ENCODE measurements at regions not wholly inside any gene's neighbourhood (a gene's known extent, or its start where the extent isn't known, plus 50 kb on each side); places are given as distances from the start of the nearest gene placed in this dataset.
A peak's percentile ranks its signal among the peaks of the same experiment; 100 is the strongest.
"Not testable (repeated sequence)": the region's sequence is repeated elsewhere in the genome, so short reads cannot be mapped to it uniquely, and the experiment has no call there.

DNA sequence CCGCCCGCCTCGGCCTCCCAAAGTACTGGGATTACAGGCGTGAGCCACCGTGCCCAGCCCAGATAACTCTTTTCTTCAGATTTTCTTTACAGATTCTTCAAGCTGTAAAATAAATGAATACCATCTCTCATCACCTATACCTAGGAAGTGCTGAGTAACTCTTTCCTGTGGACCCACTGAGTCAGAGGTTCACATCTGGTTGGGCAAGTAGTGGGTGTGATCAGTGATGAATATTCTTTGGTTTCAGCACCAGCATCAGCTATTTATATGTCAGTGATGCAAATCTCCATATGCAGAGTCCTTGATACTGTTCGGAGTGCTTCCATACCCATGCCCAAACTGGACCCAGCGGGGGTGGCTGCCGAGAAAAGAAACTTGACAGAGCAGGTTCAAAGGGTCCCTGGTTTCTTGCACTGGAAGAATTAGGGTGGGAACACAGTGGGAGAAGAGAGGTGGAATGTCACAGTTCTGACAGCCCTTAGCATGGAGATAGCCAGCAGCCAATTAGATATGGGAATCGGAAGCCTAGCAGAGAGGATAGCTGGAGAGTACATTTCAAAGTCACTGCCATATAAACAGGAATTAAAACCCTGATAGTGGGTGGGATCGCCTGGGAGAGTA, 64.9 kb upstream of the DDR1 start:
- Mint-ChIP-seq H3K9me3 (no peaks in the 10 kb centered on the region), H3K4me3 (peak overlapping the region; percentile 32), H3K4me1 (ENCODE audit: low read depth) (peaks cover 90% of the 10 kb centered on the region), H3K27me3 (ENCODE audit: low read depth) (no peaks in the 10 kb centered on the region), H3K36me3 (ENCODE audit: low read depth) (peaks cover 5% of the 10 kb centered on the region), H3K27ac (peak overlapping the region; percentile 94)
- intact Hi-C loops (cut with micrococcal nuclease): loop anchor here (1.0 to 10.0 kb wide), 3 partner anchors 9 to 675 kb away; partner anchors contain the start of gene MICB
- peak; percentile 85 for DNase-seq
- CTCF ChIA-PET: interaction anchor here (0.8 to 5.1 kb wide), 12 partner anchors 8 to 94 kb away, joined by 3 to 28 read pairs (median 5); partner anchors contain the start of genes FLOT1, IER3 and VARS2

DNA sequence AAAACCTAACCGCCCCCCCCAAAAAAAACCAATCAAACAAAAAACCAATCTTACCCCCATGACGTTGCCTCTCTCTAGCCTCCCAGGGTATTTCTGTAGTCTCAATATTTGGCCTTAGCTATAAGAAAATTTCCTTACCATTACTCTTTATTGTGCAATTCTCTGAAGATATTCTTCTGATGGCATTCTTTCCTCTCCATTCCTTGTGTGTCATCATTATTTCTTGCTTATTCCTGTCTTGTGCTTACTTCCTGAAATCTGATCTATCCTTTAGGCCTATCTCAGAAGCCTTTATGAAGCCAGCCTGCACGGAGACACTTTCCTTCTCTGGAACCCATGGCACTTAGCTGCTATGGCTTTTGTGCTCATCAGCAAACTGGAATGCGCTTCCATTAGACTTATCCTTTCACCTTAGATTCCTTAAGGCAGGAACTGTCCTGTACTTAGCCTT, 65.9 kb upstream of the DDR1 start:
- H3K9me3 Mint-ChIP-seq: no peaks in the 10 kb centered on the region
- intact Hi-C loops (cut with micrococcal nuclease): loop anchor here (2.0 to 10.0 kb wide), 2 partner anchors 84 to 676 kb away; partner anchors contain the start of gene MICB
- CTCF ChIA-PET: interaction anchor here (0.7 to 5.1 kb wide), 4 partner anchors 10 to 95 kb away, joined by 3 to 28 read pairs (median 5); partner anchors contain the start of genes FLOT1 and VARS2
- no peak for DNase-seq
- no peaks in the 10 kb centered on the region for H3K27me3 Mint-ChIP-seq (ENCODE audit: low read depth)
- H3K27ac Mint-ChIP-seq: peak overlapping the region; percentile 94
- H3K36me3 Mint-ChIP-seq (ENCODE audit: low read depth): peaks cover 3% of the 10 kb centered on the region
- no peak overlapping the region for H3K4me3 Mint-ChIP-seq
- H3K4me1 Mint-ChIP-seq (ENCODE audit: low read depth): peaks cover 92% of the 10 kb centered on the region

DNA sequence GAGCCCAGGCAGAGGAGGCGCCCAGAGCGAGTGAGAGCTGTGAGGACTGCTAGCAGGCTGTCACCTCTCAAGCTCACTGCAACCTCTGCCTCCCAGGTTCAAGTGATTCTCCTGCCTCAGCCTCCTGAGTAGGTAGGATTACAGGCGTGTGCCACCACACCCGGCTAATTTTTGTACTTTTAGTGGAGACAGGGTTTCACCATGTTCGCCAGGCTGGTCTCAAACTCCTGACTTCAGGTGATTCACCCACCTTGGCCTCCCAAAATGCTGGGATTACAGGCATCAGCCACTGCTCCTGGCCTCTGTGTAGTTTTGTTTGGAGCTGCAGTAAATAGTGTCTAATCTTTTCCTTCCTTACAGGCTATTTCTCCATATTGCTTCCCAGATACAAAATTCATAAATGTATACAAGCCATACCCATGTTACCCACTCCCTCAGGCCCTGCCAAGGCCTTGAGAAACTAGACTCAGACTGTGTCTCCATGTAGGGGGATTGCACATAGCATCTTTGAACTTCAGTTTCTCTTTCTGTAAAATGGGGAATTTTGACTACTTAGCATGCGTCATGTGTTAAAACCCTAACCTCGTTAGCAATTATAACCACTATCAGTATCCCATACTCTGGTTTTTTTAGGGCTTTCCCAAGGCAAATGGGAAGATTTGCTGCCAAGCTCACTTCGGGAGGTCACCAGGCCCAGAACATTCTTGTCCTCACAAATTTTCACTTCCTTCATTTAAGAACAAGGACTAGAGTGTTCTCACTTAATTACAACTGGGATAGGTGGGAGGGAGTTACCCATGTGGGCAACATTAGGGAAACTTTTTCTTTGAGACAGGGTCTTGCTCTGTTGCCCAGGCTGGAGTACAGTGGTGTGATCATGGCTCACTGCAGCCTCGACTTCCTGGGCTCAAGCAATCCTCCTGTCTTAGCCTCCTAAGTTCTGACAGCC, 67.3 kb upstream of the DDR1 start:
- peaks cover 92% of the 10 kb centered on the region for H3K4me1 Mint-ChIP-seq (ENCODE audit: low read depth)
- H3K27me3 Mint-ChIP-seq (ENCODE audit: low read depth): no peaks in the 10 kb centered on the region
- intact Hi-C loops (cut with micrococcal nuclease): loop anchor here (1.0 to 10.0 kb wide), 2 partner anchors 73 to 678 kb away; partner anchors contain the start of genes IER3 and MICB
- DNase-seq: peak; percentile 60
- H3K27ac Mint-ChIP-seq: peak overlapping the region; percentile 94
- CTCF ChIA-PET: interaction anchor here (0.6 to 1.7 kb wide), 2 partner anchors 12 to 86 kb away, joined by 3 to 4 read pairs; no protein-coding TSS in a partner anchor
- H3K36me3 Mint-ChIP-seq (ENCODE audit: low read depth): peaks cover 3% of the 10 kb centered on the region
- H3K9me3 Mint-ChIP-seq: peaks cover 3% of the 10 kb centered on the region
- no peak overlapping the region for H3K4me3 Mint-ChIP-seq

DNA sequence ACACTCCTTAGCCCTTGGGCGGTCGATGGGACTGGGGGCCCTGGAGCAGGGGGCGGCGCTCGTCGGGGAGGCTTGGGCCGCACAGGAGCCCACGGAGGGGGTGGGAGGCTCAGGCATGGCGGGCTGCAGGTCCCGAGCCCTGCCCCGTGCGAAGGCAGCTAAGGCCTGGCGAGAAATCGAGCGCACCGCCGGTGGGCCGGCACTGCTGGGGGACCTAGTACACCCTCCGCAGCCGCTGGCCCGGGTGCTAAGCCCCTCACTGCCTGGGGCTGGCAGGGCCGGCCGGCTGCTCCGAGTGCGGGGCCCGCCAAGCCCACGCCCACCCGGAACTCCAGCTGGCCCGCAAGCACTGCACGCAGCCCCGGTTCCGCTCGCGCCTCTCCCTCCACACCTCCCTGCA, 68.0 kb upstream of the DDR1 start:
- H3K36me3 Mint-ChIP-seq (ENCODE audit: low read depth); H3K4me3 Mint-ChIP-seq; H3K27me3 Mint-ChIP-seq (ENCODE audit: low read depth); H3K9me3 Mint-ChIP-seq; DNase-seq: not testable (repeated sequence)
- H3K27ac Mint-ChIP-seq: peak overlapping the region; percentile 95
- CTCF ChIA-PET: interaction anchor here (1.0 to 1.7 kb wide), 2 partner anchors 12 to 263 kb away, joined by 3 to 4 read pairs; no protein-coding TSS in a partner anchor
- intact Hi-C loops (cut with micrococcal nuclease): loop anchor here (10.0 kb wide), 1 partner anchor 679 kb away; the partner anchor contains the start of gene MICB
- peaks cover 92% of the 10 kb centered on the region for H3K4me1 Mint-ChIP-seq (ENCODE audit: low read depth)

DNA sequence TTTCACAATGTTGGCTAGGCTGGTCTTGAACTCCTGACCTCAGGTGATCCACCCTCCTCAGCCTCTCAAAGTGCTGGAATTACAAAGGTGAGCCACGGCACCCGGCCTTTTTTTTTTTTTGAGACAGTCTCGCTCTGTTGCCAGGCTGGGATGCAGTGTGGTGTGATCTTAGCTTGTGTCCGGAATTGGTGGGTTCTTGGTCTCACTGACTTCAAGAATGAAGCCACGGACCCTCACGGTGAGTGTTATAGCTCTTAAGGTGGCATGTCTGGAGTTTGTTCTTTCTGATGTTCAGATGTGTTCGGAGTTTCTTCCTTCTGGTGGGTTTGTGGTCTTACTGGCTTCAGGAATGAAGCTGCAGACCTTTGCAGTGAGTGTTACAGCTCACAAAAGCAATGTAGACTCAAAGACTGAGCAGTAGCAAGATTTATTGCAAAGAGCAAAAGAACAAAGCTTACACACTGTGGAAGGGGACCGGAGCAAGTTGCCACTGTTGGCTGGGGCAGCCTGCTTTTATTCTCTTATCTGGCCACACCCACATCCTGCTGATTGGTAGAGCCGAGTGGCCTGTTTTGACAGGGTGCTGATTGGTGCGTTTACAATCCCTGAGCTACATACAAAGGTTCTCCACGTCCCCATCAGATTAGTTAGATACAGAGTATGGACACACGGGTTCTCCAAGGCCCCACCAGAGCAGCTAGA, 69.1 kb upstream of the DDR1 start:
- DNase-seq: peak; percentile 22
- Mint-ChIP-seq H3K4me1 (ENCODE audit: low read depth) (peaks cover 95% of the 10 kb centered on the region), H3K27ac (peak overlapping the region; percentile 95)
- H3K27me3 Mint-ChIP-seq (ENCODE audit: low read depth); H3K9me3 Mint-ChIP-seq; H3K4me3 Mint-ChIP-seq; H3K36me3 Mint-ChIP-seq (ENCODE audit: low read depth): not testable (repeated sequence)
- intact Hi-C loops (cut with micrococcal nuclease): loop anchor here (10.0 kb wide), 1 partner anchor 680 kb away; the partner anchor contains the start of gene MICB
- CTCF ChIA-PET: interaction anchor here (0.6 to 1.7 kb wide), 7 partner anchors 14 to 264 kb away, joined by 3 to 6 read pairs (median 4); no protein-coding TSS in a partner anchor

DNA sequence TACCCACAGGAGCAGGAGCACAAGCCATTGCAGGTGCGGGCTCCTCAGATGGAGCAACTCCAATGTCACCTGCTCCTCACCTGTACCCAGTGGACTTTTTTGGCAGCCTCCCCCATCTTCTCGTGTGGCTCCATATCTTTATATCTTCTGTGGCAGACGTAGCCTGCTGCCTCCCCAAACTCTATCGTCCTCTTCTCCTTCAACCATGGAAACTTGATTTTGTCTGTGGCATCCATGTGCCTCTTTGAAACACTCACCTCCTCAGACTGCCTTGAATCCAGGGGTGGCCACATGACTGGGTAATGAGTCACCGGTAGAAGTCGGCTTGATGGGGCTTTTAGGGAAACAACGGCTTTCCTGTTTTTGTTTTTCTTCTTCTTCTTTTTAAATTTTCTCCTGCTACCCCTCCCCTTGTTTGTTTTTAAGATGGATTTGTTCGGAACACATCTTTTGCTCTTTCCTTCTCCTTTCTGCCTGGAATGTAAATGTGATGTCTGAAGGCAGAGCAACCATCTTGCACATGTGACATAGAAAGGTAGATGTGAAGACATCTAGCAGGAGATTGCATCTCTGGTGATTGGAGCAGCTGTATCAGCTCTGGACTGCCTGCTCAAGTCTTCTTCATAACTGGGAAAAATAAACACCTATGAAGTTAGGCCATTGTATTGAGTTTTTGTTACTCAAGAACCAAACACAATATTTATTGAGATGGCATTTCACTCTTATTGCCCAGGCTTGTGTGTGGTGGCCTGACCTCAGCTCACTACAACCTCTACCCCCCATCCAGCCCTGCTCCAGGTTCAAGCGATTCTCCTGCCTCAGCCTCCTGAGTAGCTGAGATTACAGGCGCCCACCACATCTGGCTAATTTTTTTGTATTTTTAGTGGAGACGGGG, 69.9 kb upstream of the DDR1 start:
- H3K4me3 Mint-ChIP-seq: peak overlapping the region; percentile 48
- peaks cover 94% of the 10 kb centered on the region for H3K4me1 Mint-ChIP-seq (ENCODE audit: low read depth)
- H3K27ac Mint-ChIP-seq: peak overlapping the region; percentile 95
- intact Hi-C loops (cut with micrococcal nuclease): loop anchor here (1.0 to 10.0 kb wide), 6 partner anchors 132 to 680 kb away; partner anchors contain the start of genes GNL1, MICB, MRPS18B and PPP1R10
- H3K27me3 Mint-ChIP-seq (ENCODE audit: low read depth): no peaks in the 10 kb centered on the region
- peaks cover 3% of the 10 kb centered on the region for H3K36me3 Mint-ChIP-seq (ENCODE audit: low read depth)
- peak; percentile 81 for DNase-seq
- peaks cover 5% of the 10 kb centered on the region for H3K9me3 Mint-ChIP-seq
- CTCF ChIA-PET: interaction anchor here (0.6 to 4.3 kb wide), 5 partner anchors 14 to 84 kb away, joined by 3 to 23 read pairs (median 4); partner anchors contain the start of genes FLOT1 and IER3

DNA sequence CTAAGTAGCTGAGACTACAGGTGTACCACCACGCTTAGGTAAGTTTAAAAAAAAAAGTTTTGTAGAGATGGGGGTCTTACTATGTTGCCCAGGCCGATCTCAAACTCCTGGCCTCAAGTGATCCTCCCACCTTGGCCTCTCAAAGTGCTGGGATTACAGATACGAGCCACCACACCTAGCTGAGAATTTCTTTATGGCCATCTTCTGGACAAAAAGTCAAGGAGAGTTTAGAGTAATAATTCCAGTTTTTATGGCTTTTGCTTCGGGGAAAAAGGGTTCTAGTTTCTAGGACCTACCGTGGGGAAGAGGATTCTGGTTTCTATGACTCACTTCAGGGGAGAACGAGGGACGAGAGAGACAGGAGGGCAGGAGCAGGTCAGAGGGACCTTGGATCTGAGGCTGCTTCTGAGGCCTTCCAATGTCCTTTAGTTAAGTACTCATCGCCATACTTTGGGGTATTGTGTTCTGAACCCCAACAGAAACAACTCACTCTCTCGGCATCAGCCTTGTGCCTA, 69.3 kb upstream of the IER3 start:
- Mint-ChIP-seq H3K4me1 (ENCODE audit: low read depth) (peaks cover 94% of the 10 kb centered on the region), H3K27me3 (ENCODE audit: low read depth) (no peaks in the 10 kb centered on the region), H3K36me3 (ENCODE audit: low read depth) (peaks cover 3% of the 10 kb centered on the region), H3K9me3 (peaks cover 5% of the 10 kb centered on the region), H3K27ac (peak overlapping the region; percentile 95), H3K4me3 (peak overlapping the region; percentile 48)
- CTCF ChIA-PET: interaction anchor here (0.9 to 4.3 kb wide), 5 partner anchors 9 to 70 kb away, joined by 3 to 23 read pairs (median 5); partner anchors contain the start of genes FLOT1 and IER3
- intact Hi-C loops (cut with micrococcal nuclease): loop anchor here (1.0 to 10.0 kb wide), 6 partner anchors 131 to 681 kb away; partner anchors contain the start of genes GNL1, MICB, MRPS18B and PPP1R10
- no peak for DNase-seq

DNA sequence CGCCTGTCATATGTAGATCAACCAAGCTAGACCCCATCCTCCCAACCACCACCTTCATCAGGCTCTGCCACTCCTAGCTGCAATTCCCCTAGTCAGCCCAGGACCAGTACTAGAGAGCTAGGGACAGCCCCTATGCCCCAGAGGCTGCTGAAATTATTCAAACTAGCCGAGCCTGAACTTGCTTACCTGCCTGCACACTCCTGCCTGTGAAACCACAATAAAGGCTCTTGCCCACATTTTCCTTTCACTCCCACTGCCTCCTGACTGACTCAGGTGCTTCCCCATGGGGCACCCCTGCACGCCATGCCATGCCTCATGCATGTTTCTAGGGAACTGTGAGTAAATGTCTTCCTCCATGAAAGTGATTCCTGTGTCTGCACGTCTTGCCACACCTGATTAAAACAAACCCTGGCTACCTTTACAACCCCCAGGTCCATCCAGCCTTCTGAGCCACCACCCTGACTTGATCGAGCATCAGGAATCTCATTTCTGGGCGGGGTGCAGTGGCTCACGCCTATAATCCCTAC, 66.5 kb upstream of the IER3 start:
- CTCF ChIA-PET: interaction anchor here (0.8 to 4.3 kb wide), 15 partner anchors 10 to 269 kb away, joined by 3 to 23 read pairs (median 4); partner anchors contain the start of genes FLOT1 and IER3
- peaks cover 4% of the 10 kb centered on the region for H3K36me3 Mint-ChIP-seq (ENCODE audit: low read depth)
- intact Hi-C loops (cut with micrococcal nuclease): loop anchor here (1.0 to 10.0 kb wide), 11 partner anchors 8 to 684 kb away; partner anchors contain the start of genes GNL1, IER3, MICB and MRPS18B
- H3K27me3 Mint-ChIP-seq (ENCODE audit: low read depth): no peaks in the 10 kb centered on the region
- H3K4me1 Mint-ChIP-seq (ENCODE audit: low read depth): peaks cover 80% of the 10 kb centered on the region
- peak; percentile 97 for DNase-seq
- H3K9me3 Mint-ChIP-seq: peaks cover 5% of the 10 kb centered on the region
- no peak overlapping the region for H3K4me3 Mint-ChIP-seq
- H3K27ac Mint-ChIP-seq: peak overlapping the region; percentile 95

DNA sequence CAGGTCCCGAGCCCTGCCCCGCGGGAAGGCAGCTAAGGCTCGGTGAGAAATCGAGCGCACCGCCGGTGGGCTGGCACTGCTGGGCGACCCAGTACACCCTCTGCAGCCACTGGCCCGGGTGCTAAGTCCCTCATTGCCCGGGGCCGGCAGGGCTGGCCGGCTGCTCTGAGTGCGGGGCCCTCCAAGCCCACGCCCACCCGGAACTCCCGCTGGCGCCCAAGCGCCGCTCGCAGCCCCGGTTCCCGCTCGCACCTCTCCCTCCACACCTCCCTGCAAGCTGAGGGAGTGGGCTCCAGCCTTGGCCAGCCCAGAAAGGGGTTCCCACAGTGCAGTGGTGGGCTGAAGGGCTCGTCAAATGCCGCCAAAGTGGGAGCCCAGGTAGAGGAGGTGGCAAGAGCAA, 63.2 kb upstream of the IER3 start:
- H3K4me1 Mint-ChIP-seq (ENCODE audit: low read depth): peaks cover 67% of the 10 kb centered on the region
- H3K9me3 Mint-ChIP-seq; H3K27ac Mint-ChIP-seq; DNase-seq; H3K27me3 Mint-ChIP-seq (ENCODE audit: low read depth); H3K36me3 Mint-ChIP-seq (ENCODE audit: low read depth); H3K4me3 Mint-ChIP-seq; CTCF ChIA-PET; intact Hi-C loops (cut with micrococcal nuclease): not testable (repeated sequence)

DNA sequence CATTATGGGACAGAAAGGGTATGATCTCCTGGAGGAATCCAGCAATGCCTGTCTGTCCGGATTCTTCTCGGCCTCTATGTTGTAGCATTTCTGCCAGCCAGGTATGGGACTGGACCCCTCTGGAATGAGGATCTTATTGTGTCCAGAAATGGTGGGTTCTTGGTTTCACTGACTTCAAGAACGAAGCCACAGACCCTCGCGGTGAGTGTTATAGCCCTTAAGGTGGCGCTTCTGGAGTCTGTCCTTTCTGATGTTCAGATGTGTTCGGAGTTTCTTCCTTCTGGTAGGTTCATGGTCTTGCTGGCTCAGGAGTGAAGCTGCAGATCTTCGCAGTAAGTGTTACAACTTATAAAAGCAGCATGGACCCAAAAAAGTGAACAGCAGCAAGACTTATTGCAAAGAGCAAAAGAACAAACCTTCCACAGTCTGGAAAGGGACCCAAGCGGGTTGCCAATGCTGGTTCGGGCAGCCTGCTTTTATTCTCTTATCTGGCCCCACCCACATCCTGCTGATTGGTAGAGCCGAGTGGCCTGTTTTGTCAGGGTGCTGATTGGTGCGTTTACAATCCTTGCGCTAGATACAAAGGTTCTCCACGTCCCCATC, 62.3 kb upstream of the IER3 start:
- Mint-ChIP-seq H3K9me3 (no peaks in the 10 kb centered on the region), H3K36me3 (ENCODE audit: low read depth) (peaks cover 2% of the 10 kb centered on the region), H3K27me3 (ENCODE audit: low read depth) (no peaks in the 10 kb centered on the region), H3K4me3 (no peak overlapping the region), H3K27ac (no peak overlapping the region), H3K4me1 (ENCODE audit: low read depth) (peaks cover 58% of the 10 kb centered on the region)
- intact Hi-C loops (cut with micrococcal nuclease): no loop called here
- no peak for DNase-seq
- CTCF ChIA-PET: interaction anchor here (0.7 kb wide), 1 partner anchor 22 kb away, joined by 5 read pairs; no protein-coding TSS in a partner anchor
